GM23338 (cell line): ENCODE measurements at regions not wholly inside any gene's neighbourhood (a gene's known extent, or its start where the extent isn't known, plus 50 kb on each side); places are given as distances from the start of the nearest gene placed in this dataset.

Source experiments
- ATAC-seq: fragments of 200-7000 bp; cut with Tn5 transposase; 3 replicates; pipeline ENCODE4 v1.9.1; 2020
- DNase-seq: peaks from one replicate; pipeline ENCODE4 v3.0.0-alpha.2; 2015; ENCODE audit warnings: low spot score
- H2AFZ ChIP-seq: fragments of 200-600 bp; sonication (generic); 2 replicates; pipeline ENCODE4 v1.8.0; 2016; ENCODE audit warnings: antibody characterized with exemption, mild to moderate bottlenecking, moderate library complexity
- H3F3A ChIP-seq: fragments of 200-600 bp; sonication (generic); replicated peaks from 2 replicates; pipeline ENCODE4 v1.8.0; 2017; ENCODE audit warnings: antibody characterized with exemption, mixed run types, low read depth
- H3K27ac ChIP-seq: fragments of 200-600 bp; sonication (generic); 2 replicates; pipeline ENCODE4 v1.6.1; 2016; ENCODE audit warnings: low read depth
- H3K27me3 ChIP-seq: fragments of 200-600 bp; sonication (generic); 2 replicates; pipeline ENCODE4 v1.8.0; 2016; ENCODE audit warnings: mild to moderate bottlenecking, mixed run types, moderate library complexity; ENCODE audit not compliant: insufficient read depth
- H3K36me3 ChIP-seq: fragments of 200-600 bp; sonication (generic); 2 replicates; pipeline ENCODE4 v1.8.0; 2016; ENCODE audit warnings: mild to moderate bottlenecking; ENCODE audit not compliant: insufficient read depth
- H3K4me1 ChIP-seq: fragments of 200-600 bp; sonication (generic); 2 replicates; pipeline ENCODE4 v1.8.0; 2016; ENCODE audit warnings: mild to moderate bottlenecking, moderate library complexity; ENCODE audit not compliant: insufficient read depth
- H3K4me2 ChIP-seq: fragments of 200-600 bp; sonication (generic); 2 replicates; pipeline ENCODE4 v1.7.1; 2017; ENCODE audit warnings: mixed run types
- H3K4me3 ChIP-seq: fragments of 200-600 bp; sonication (generic); 2 replicates; pipeline ENCODE4 v1.6.1; 2016; ENCODE audit warnings: mixed run types
- H3K79me2 ChIP-seq: fragments of 200-600 bp; sonication (generic); replicated peaks from 2 replicates; pipeline ENCODE4 v1.8.0; 2017; ENCODE audit warnings: mild to moderate bottlenecking; ENCODE audit not compliant: insufficient read depth
- H3K9me2 ChIP-seq: fragments of 200-600 bp; sonication (generic); 2 replicates; pipeline ENCODE4 v1.8.0; 2017; ENCODE audit not compliant: insufficient read depth
- H4K20me1 ChIP-seq: fragments of 200-600 bp; sonication (generic); replicated peaks from 2 replicates; pipeline ENCODE4 v1.8.0; 2017; ENCODE audit warnings: mild to moderate bottlenecking; ENCODE audit not compliant: insufficient read depth
- H3K27ac Mint-ChIP-seq: 2 replicates; pipeline ENCODE4 v1.8.0; 2020; ENCODE audit warnings: inconsistent platforms, mild to moderate bottlenecking, moderate library complexity, mixed read lengths
- H3K27me3 Mint-ChIP-seq: 3 replicates; pipeline ENCODE4 v1.8.0; 2022; ENCODE audit warnings: low read depth, mild to moderate bottlenecking, moderate library complexity, mixed read lengths, inconsistent platforms; ENCODE audit not compliant: insufficient read depth, poor library complexity
- H3K36me3 Mint-ChIP-seq: 3 replicates; pipeline ENCODE4 v1.8.0; 2021; ENCODE audit warnings: low read depth, mild to moderate bottlenecking, inconsistent platforms, moderate library complexity, mixed read lengths
- H3K4me1 Mint-ChIP-seq: 3 replicates; pipeline ENCODE4 v1.8.0; 2020; ENCODE audit warnings: mild to moderate bottlenecking, inconsistent platforms, mixed read lengths
- H3K4me3 Mint-ChIP-seq: 3 replicates; pipeline ENCODE4 v1.8.0; 2021; ENCODE audit warnings: moderate library complexity, mild to moderate bottlenecking, inconsistent platforms, mixed read lengths
- H3K9me3 Mint-ChIP-seq: 3 replicates; pipeline ENCODE4 v1.8.0; 2020; ENCODE audit warnings: moderate library complexity, mild to moderate bottlenecking, inconsistent platforms, mixed read lengths
- CREB1 ChIP-seq: fragments of 250-450 bp; sonication (Bioruptor Pico); IDR thresholded peaks from 2 replicates; pipeline ENCODE4 v1.5.0; 2020; ENCODE audit warnings: low read depth, mild to moderate bottlenecking, moderate library complexity
- EZH2 ChIP-seq: fragments of 200-600 bp; sonication (generic); IDR thresholded peaks from one replicate; pipeline ENCODE4 v1.8.0; 2017; ENCODE audit warnings: antibody characterized with exemption, mild to moderate bottlenecking, low read depth; ENCODE audit not compliant: unreplicated experiment
- EZH2phosphoT487 ChIP-seq: fragments of 200-600 bp; sonication (generic); IDR thresholded peaks from one replicate; pipeline ENCODE4 v1.8.1; 2018; ENCODE audit warnings: antibody characterized with exemption; ENCODE audit not compliant: unreplicated experiment
- JUNB ChIP-seq: IDR thresholded peaks from one replicate; pipeline ENCODE4 v1.6.1; 2016; ENCODE audit warnings: antibody characterized with exemption; ENCODE audit not compliant: unreplicated experiment
- NANOG ChIP-seq: IDR thresholded peaks from 2 replicates; pipeline ENCODE4 v1.6.1; 2016; ENCODE audit warnings: antibody characterized with exemption, borderline replicate concordance
- POLR2AphosphoS5 ChIP-seq: IDR thresholded peaks from 2 replicates; pipeline ENCODE4 v1.6.1; 2016; ENCODE audit warnings: antibody characterized with exemption, low read depth
- STAT1 ChIP-seq: IDR thresholded peaks from one replicate; pipeline ENCODE4 v1.6.1; 2016; ENCODE audit warnings: antibody characterized with exemption; ENCODE audit not compliant: unreplicated experiment
- ZNF114 ChIP-seq: fragments of 250-450 bp; sonication (Bioruptor Pico); IDR thresholded peaks from 2 replicates; pipeline ENCODE4 v1.5.0; 2020; ENCODE audit warnings: mild to moderate bottlenecking, moderate library complexity
- ZNF331 ChIP-seq: fragments of 250-450 bp; sonication (Bioruptor Pico); IDR thresholded peaks from 2 replicates; pipeline ENCODE4 v1.5.0; 2020; ENCODE audit warnings: low read depth, mild to moderate bottlenecking, moderate library complexity
- TF ChIP-seq, protein P1 (sequence below), 2 experiments: fragments of 200-600 bp in 1 of 2; sonication (generic) in 1 of 2; conservative IDR thresholded peaks; 2 replicates each; pipeline versions ENCODE4 v1.5.1 to v1.6.1; 2016 to 2017; ENCODE audit warnings: antibody characterized with exemption in 2 of 2, low read depth in 2 of 2, mild to moderate bottlenecking in 2 of 2, moderate library complexity in 1 of 2
- TF ChIP-seq, protein P2 (sequence below): IDR thresholded peaks from 2 replicates; pipeline ENCODE4 v1.6.1; 2016; ENCODE audit warnings: antibody characterized with exemption
- TF ChIP-seq, protein P3 (sequence below): IDR thresholded peaks from one replicate; pipeline ENCODE4 v1.6.1; 2018; ENCODE audit warnings: antibody characterized with exemption; ENCODE audit not compliant: unreplicated experiment

DNA sequence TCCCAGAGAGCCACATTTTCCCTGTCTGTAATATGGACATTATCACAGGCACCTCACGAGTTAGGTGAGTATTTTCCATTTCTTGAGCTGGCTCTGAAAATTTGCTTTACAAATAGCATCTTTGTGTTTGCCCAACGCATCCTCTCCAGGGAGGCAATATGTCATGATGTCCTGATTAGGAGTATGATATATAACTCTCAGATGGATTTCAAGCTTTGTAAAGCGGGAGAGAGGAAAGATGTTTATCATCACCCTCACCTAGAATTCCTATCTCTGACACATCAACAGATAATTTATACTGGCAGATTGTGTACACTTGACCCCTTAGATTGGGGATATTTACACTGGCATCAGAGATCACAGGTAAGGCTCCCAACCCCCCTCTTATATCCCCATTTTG lies 730.7 kb upstream of the RGS18 start (continued):
- TF ChIP-seq, protein P1, sequence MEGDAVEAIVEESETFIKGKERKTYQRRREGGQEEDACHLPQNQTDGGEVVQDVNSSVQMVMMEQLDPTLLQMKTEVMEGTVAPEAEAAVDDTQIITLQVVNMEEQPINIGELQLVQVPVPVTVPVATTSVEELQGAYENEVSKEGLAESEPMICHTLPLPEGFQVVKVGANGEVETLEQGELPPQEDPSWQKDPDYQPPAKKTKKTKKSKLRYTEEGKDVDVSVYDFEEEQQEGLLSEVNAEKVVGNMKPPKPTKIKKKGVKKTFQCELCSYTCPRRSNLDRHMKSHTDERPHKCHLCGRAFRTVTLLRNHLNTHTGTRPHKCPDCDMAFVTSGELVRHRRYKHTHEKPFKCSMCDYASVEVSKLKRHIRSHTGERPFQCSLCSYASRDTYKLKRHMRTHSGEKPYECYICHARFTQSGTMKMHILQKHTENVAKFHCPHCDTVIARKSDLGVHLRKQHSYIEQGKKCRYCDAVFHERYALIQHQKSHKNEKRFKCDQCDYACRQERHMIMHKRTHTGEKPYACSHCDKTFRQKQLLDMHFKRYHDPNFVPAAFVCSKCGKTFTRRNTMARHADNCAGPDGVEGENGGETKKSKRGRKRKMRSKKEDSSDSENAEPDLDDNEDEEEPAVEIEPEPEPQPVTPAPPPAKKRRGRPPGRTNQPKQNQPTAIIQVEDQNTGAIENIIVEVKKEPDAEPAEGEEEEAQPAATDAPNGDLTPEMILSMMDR (conservative IDR thresholded peaks at IDR 0.05; ENCODE audit: low read depth in 2 of 2): no peak
- no peak for TF ChIP-seq CREB1 (CRISPR knock-in tag)
- TF ChIP-seq ZNF331: no peak
- TF ChIP-seq ZNF114 (CRISPR knock-in tag): no peak
- TF ChIP-seq STAT1: no peak

DNA sequence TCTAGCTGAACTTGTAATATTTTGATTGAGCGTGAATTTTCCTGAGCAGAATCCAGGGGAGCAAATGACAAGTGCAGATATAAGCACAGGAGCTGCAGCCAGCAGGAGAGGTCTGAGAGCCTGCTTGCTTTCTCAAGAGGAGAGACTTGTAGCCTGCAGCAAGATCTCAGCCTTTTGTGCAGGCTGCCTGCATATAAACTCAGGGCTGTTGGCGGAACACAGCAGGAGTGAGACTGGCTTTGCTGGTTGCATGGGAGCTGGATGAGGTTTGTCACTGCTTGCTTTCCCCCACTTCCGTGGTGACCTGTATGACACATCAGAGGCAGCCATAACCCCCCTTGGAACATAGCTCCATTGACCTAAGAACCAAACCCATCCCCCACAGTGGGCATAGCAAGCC lies 725.4 kb upstream of the RGS18 start:
- Histone ChIP-seq H3K36me3 (no peaks in the 10 kb centered on the region), H2AFZ (no peak overlapping the region), H3F3A (no peaks in the 10 kb centered on the region), H3K9me2 (peaks cover 3% of the 10 kb centered on the region; the same call in 1 of the 2 replicates), H3K4me2 (no peak overlapping the region), H3K79me2 (no peaks in the 10 kb centered on the region), H3K4me3 (no peak overlapping the region), H3K4me1 (no peaks in the 10 kb centered on the region), H4K20me1 (no peaks in the 10 kb centered on the region; the same call in 1 of the 2 replicates), H3K27ac (no peak overlapping the region), H3K27me3 (no peaks in the 10 kb centered on the region)
- no peak overlapping the region for H3K4me3 Mint-ChIP-seq
- ATAC-seq (peak; percentile 48; the same call in 2 of the 3 replicates), DNase-seq (no peak)
- peaks cover 2% of the 10 kb centered on the region; the same call in 2 of the 3 replicates for H3K9me3 Mint-ChIP-seq
- no peaks in the 10 kb centered on the region; the same call in 2 of the 3 replicates for H3K36me3 Mint-ChIP-seq
- no peaks in the 10 kb centered on the region for H3K27me3 Mint-ChIP-seq
- H3K4me1 Mint-ChIP-seq: no peaks in the 10 kb centered on the region
- H3K27ac Mint-ChIP-seq: no peak overlapping the region
- no peak for TF ChIP-seq CREB1 (CRISPR knock-in tag)
- no peak for TF ChIP-seq EZH2
- TF ChIP-seq, protein P2, sequence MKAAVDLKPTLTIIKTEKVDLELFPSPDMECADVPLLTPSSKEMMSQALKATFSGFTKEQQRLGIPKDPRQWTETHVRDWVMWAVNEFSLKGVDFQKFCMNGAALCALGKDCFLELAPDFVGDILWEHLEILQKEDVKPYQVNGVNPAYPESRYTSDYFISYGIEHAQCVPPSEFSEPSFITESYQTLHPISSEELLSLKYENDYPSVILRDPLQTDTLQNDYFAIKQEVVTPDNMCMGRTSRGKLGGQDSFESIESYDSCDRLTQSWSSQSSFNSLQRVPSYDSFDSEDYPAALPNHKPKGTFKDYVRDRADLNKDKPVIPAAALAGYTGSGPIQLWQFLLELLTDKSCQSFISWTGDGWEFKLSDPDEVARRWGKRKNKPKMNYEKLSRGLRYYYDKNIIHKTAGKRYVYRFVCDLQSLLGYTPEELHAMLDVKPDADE: no peak
- TF ChIP-seq JUNB: no peak
- TF ChIP-seq, protein P1 (conservative IDR thresholded peaks at IDR 0.05; ENCODE audit: low read depth in 2 of 2): no peak
- no peak for TF ChIP-seq ZNF331
- TF ChIP-seq NANOG: no peak
- TF ChIP-seq POLR2AphosphoS5: no peak
- no peak for TF ChIP-seq EZH2phosphoT487
- TF ChIP-seq STAT1: no peak
- TF ChIP-seq, protein P3, sequence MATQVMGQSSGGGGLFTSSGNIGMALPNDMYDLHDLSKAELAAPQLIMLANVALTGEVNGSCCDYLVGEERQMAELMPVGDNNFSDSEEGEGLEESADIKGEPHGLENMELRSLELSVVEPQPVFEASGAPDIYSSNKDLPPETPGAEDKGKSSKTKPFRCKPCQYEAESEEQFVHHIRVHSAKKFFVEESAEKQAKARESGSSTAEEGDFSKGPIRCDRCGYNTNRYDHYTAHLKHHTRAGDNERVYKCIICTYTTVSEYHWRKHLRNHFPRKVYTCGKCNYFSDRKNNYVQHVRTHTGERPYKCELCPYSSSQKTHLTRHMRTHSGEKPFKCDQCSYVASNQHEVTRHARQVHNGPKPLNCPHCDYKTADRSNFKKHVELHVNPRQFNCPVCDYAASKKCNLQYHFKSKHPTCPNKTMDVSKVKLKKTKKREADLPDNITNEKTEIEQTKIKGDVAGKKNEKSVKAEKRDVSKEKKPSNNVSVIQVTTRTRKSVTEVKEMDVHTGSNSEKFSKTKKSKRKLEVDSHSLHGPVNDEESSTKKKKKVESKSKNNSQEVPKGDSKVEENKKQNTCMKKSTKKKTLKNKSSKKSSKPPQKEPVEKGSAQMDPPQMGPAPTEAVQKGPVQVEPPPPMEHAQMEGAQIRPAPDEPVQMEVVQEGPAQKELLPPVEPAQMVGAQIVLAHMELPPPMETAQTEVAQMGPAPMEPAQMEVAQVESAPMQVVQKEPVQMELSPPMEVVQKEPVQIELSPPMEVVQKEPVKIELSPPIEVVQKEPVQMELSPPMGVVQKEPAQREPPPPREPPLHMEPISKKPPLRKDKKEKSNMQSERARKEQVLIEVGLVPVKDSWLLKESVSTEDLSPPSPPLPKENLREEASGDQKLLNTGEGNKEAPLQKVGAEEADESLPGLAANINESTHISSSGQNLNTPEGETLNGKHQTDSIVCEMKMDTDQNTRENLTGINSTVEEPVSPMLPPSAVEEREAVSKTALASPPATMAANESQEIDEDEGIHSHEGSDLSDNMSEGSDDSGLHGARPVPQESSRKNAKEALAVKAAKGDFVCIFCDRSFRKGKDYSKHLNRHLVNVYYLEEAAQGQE: no peak
